SK-N-MC (cell line): ENCODE measurements at regions not wholly inside any gene's neighbourhood (a gene's known extent, or its start where the extent isn't known, plus 50 kb on each side); places are given as distances from the start of the nearest gene placed in this dataset.
"Not testable (repeated sequence)": the region's sequence is repeated elsewhere in the genome, so short reads cannot be mapped to it uniquely, and the experiment has no call there.

Experiments
- EZH2 ChIP-seq: fragments of 200-600 bp; sonication (generic); IDR thresholded peaks from one replicate; pipeline ENCODE4 v1.6.1; 2017; ENCODE audit warnings: antibody characterized with exemption
- POLR2AphosphoS5 ChIP-seq: IDR thresholded peaks from 2 replicates; pipeline ENCODE4 v1.6.1; 2012; ENCODE audit warnings: mild to moderate bottlenecking, low read depth, low read length, borderline replicate concordance

GRCh38 chr15:62870701-62871100 lies 171.8 kb upstream of the TPM1 start:
- TF ChIP-seq EZH2, POLR2AphosphoS5: not testable (repeated sequence)
